ENCODE measurements at regions not wholly inside any gene's neighbourhood (a gene's known extent, or its start where the extent isn't known, plus 50 kb on each side); places are given as distances from the start of the nearest gene placed in this dataset.
"Not testable (repeated sequence)": the region's sequence is repeated elsewhere in the genome, so short reads cannot be mapped to it uniquely, and the experiment has no call there.

DNA sequence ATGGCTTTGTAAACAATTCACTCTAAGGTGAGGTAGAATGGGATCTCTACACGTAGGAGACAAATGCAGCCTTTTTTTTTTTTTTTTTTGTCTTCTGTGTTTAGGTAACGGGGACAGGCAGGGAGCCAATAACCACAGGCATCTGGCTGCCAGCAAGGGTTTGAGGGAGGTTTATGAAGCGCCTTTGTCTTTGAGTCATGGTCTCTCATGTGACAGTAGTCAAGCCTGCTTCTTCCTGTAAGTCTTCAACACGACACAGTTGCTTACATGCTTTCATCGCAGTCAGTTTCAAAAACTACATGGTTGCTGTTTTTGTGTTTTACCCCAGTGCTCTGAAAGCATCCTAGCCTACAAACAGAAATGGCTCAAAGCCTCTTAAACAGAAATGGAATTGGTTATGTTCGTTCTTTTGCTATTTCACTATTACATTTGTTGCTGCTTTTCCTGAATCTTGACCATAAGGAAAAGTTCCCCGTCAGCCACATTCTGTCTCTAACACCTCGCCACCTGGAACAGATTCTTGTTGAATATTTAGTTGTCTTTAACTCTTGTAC is 127.8 kb upstream of the METTL14 start:
- no peak overlapping the region for H3K9ac ChIP-seq (ENCODE audit: insufficient read length, low read depth)
- H3K4me1 ChIP-seq (ENCODE audit: insufficient read depth, insufficient read length) = no peaks in the 10 kb centered on the region
- H3K27me3 ChIP-seq (ENCODE audit: insufficient read depth, insufficient read length) = no peaks in the 10 kb centered on the region
- no peaks in the 10 kb centered on the region for H3K36me3 ChIP-seq (ENCODE audit: insufficient read depth, insufficient read length, low read length)
- TF ChIP-seq ZNF274 (IDR thresholded peaks at IDR 0.05; ENCODE audit: low read depth, low read length) = no peak
- no peak for DNase-seq (ENCODE audit: low read depth, low spot score)
- H3K4me3 ChIP-seq (ENCODE audit: insufficient read length, low read depth) = no peak overlapping the region
- no peaks in the 10 kb centered on the region for H3K9me3 ChIP-seq (ENCODE audit: insufficient read depth, low read length)

DNA sequence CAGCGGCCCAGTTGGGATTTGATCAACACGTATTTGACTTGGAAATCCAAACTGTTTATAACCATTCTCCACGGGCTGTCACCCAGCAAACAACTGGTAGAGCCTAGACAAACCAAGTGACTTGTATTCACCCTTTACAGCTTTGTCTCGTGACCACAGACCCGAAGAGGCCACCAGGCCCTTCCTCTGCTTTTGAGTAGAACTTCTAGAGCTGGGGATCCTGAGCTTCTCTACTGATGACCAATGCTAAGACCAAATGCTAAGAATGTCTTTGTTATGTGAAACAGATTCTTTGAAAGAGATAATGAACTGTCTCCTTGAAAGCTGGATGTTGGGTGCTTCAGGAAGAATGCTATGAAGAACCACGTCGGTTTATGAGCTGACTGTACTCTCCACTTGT is 127.0 kb upstream of the METTL14 start:
- H3K9ac ChIP-seq (ENCODE audit: insufficient read length, low read depth); H3K9me3 ChIP-seq (ENCODE audit: insufficient read depth, low read length); H3K27me3 ChIP-seq (ENCODE audit: insufficient read depth, insufficient read length); H3K4me3 ChIP-seq (ENCODE audit: insufficient read length, low read depth); H3K4me1 ChIP-seq (ENCODE audit: insufficient read depth, insufficient read length); H3K36me3 ChIP-seq (ENCODE audit: insufficient read depth, insufficient read length, low read length); DNase-seq (ENCODE audit: low read depth, low spot score): not testable (repeated sequence)

DNA sequence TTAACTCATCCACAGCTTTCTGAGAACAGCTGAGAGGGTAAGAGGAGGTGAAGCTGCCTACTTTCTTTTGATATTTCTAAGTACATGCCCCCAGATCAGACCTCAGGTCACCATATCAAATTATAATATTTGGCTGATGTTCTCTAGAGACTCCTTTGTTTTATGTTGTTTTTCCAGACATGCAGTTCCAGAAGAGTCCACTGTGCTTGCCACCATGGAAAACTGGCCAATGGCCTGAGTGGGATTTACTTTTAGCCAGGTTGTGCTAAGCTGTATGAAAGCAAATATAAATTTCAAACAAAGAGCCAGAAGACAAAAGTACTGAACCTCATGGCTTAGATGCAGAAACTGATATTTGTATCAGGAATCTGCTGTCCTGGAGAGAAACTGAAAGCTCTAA is 123.6 kb upstream of the METTL14 start:
- not testable (repeated sequence) for H3K4me1 ChIP-seq (ENCODE audit: insufficient read depth, insufficient read length); H3K9ac ChIP-seq (ENCODE audit: insufficient read length, low read depth); H3K9me3 ChIP-seq (ENCODE audit: insufficient read depth, low read length); H3K27me3 ChIP-seq (ENCODE audit: insufficient read depth, insufficient read length); DNase-seq (ENCODE audit: low read depth, low spot score); H3K36me3 ChIP-seq (ENCODE audit: insufficient read depth, insufficient read length, low read length); H3K4me3 ChIP-seq (ENCODE audit: insufficient read length, low read depth)

DNA sequence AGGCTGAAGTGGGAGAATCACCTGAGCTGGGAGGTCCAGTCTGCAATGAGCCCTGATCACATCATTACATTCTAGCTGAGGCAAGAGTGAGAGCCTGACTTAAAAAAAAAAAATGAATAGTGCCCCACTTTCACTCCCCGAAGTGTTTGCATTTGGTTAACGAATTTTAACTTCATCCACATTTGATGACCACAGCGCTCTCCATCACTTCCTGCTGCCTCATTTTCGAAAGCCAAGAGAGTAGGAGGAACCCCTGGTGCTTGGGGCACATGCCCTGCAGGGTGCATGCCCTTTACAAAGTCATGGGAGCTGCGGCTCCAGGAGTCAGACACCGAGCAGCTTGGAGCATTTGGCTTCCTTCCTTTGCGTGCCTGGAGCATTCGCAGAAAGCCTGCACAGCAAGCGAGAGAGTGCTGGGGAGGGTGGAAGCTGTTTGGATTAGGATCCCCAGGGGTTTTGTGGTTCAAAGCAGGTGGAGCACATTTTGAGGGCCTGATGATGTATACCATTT is 119.1 kb upstream of the METTL14 start:
- not testable (repeated sequence) for H3K9me3 ChIP-seq (ENCODE audit: insufficient read depth, low read length); H3K4me3 ChIP-seq (ENCODE audit: insufficient read length, low read depth); H3K4me1 ChIP-seq (ENCODE audit: insufficient read depth, insufficient read length); H3K9ac ChIP-seq (ENCODE audit: insufficient read length, low read depth); H3K36me3 ChIP-seq (ENCODE audit: insufficient read depth, insufficient read length, low read length); H3K27me3 ChIP-seq (ENCODE audit: insufficient read depth, insufficient read length)
- peak; percentile 22 for DNase-seq (ENCODE audit: low read depth, low spot score)

DNA sequence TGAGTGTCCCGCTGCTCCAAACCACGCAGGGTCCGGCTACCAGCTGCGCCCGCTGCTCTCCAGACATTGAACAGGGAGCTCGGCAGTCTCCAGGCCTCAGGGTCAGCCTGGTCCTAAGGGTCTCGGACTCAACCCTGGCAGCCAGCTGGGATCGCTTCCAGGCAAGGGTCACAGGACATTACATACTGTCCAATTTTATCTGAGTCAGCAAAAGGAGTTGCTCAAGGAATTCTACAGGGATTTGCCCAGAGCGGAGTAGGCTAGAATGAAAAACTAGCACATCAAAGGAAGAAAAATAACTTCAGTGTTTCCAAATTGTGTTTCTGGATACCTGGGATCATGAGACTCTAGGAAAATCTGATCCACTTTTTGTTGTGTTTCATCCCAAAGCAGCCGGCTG is 112.2 kb upstream of the METTL14 start:
- not testable (repeated sequence) for H3K4me3 ChIP-seq (ENCODE audit: insufficient read length, low read depth); H3K9ac ChIP-seq (ENCODE audit: insufficient read length, low read depth); H3K9me3 ChIP-seq (ENCODE audit: insufficient read depth, low read length); H3K36me3 ChIP-seq (ENCODE audit: insufficient read depth, insufficient read length, low read length); H3K27me3 ChIP-seq (ENCODE audit: insufficient read depth, insufficient read length); DNase-seq (ENCODE audit: low read depth, low spot score); H3K4me1 ChIP-seq (ENCODE audit: insufficient read depth, insufficient read length)

DNA sequence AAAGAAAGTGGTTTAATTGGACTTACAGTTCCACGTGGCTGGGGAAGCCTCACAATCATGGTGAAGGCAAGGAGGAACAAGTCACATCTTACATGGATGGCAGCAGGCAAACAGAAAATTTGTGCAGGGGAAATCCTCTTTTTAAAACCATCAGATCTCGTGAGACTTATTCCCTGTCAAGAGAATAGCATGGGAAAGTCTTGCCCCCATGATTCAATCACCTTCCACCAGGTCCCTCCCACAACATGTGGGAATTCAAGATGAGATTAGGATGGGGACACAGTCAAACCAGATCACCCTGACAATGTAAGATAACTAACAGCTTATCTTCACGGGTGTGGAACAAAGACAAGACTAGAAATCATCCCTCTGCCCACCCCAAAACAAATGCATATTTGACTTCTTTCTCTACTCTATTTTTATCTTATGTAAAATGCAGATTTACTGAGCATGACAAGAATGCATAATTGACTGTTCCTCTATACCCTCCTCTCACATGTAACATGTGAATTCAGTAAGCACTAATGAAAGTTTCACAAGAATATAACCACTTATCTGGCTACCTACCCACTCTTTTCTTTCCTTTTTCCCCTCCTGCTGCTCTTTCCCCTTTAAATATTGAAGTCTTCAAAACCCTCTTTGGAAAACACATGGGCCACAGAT is 110.8 kb upstream of the METTL14 start:
- H3K9me3 ChIP-seq (ENCODE audit: insufficient read depth, low read length); H3K36me3 ChIP-seq (ENCODE audit: insufficient read depth, insufficient read length, low read length); H3K4me1 ChIP-seq (ENCODE audit: insufficient read depth, insufficient read length); H3K4me3 ChIP-seq (ENCODE audit: insufficient read length, low read depth); DNase-seq (ENCODE audit: low read depth, low spot score); H3K9ac ChIP-seq (ENCODE audit: insufficient read length, low read depth); H3K27me3 ChIP-seq (ENCODE audit: insufficient read depth, insufficient read length): not testable (repeated sequence)

DNA sequence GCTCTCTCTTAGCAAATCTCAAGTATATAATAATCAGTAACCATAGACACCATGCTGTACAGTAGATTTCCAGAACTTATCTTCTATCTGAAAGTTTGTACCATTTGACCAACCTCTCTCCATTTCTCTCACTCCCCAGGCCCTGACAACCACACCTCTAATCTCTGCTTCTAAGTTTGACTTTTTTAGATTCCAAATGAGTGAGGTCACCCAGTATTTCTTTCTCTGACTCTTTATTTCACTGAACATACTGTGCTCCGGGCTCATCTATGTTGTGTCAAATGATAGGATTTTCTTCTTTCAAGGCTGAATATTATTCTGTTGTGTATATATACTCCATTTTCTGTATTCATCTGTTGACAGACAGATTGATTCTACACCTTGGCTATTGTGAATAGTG is 110.1 kb upstream of the METTL14 start:
- not testable (repeated sequence) for DNase-seq (ENCODE audit: low read depth, low spot score)

DNA sequence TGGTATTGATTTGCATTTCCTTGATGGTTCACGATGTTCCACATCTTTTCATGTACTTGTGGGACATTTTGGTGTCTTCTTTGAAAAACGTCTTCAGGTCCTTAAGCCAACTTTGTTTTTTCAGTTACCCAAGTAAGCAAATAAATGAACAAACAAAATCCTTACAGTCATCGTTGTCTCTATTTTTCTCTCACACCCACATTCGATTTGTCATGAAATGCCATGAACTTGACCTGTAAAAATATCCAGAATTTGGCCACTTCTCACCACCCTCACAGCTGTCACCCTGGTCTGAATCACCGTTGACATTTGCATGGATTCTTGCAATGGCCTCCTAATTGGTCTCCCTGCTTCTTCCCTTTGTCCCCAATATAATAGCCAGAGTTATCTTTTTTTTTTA is 109.5 kb upstream of the METTL14 start:
- H3K9ac ChIP-seq (ENCODE audit: insufficient read length, low read depth); H3K4me1 ChIP-seq (ENCODE audit: insufficient read depth, insufficient read length); H3K9me3 ChIP-seq (ENCODE audit: insufficient read depth, low read length); H3K36me3 ChIP-seq (ENCODE audit: insufficient read depth, insufficient read length, low read length); DNase-seq (ENCODE audit: low read depth, low spot score); H3K4me3 ChIP-seq (ENCODE audit: insufficient read length, low read depth); H3K27me3 ChIP-seq (ENCODE audit: insufficient read depth, insufficient read length): not testable (repeated sequence)

More for the DNA sequence above, 110.1 kb upstream of the METTL14 start:
- H3K36me3 ChIP-seq (ENCODE audit: insufficient read depth, insufficient read length, low read length); H3K9ac ChIP-seq (ENCODE audit: insufficient read length, low read depth); H3K4me1 ChIP-seq (ENCODE audit: insufficient read depth, insufficient read length); H3K9me3 ChIP-seq (ENCODE audit: insufficient read depth, low read length); H3K4me3 ChIP-seq (ENCODE audit: insufficient read length, low read depth); H3K27me3 ChIP-seq (ENCODE audit: insufficient read depth, insufficient read length): not testable (repeated sequence)

DNA sequence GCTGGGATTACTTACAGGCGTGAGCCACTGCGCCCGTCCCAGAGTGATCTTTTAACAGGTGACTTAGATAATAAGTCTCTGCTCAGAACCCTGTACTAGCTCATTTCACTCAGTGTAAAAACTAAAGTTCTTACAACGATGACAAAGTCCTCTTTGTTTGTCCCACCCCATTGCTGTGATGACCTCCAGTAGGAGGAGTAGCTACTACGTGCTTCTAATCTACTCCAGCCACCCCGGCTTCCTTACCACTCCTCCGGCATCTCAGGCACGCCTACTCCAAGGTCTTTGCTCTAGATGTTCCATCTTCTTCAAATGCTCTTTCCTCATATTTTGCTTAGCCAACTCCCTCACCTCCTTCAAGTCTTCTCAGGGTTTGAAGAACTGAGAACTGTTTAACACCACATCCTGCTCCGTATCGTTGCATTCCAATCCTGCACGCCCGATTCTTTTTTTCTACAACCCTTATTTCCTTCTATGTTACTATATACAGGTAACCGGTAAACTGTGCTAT is 108.4 kb upstream of the METTL14 start:
- not testable (repeated sequence) for H3K27me3 ChIP-seq (ENCODE audit: insufficient read depth, insufficient read length)

More for the DNA sequence above, 108.4 kb upstream of the METTL14 start:
- H3K9ac ChIP-seq (ENCODE audit: insufficient read length, low read depth); DNase-seq (ENCODE audit: low read depth, low spot score); H3K4me3 ChIP-seq (ENCODE audit: insufficient read length, low read depth); H3K9me3 ChIP-seq (ENCODE audit: insufficient read depth, low read length); H3K36me3 ChIP-seq (ENCODE audit: insufficient read depth, insufficient read length, low read length); H3K4me1 ChIP-seq (ENCODE audit: insufficient read depth, insufficient read length): not testable (repeated sequence)
